ES-I3 (cell line): ENCODE measurements at regions not wholly inside any gene's neighbourhood (a gene's known extent, or its start where the extent isn't known, plus 50 kb on each side); places are given as distances from the start of the nearest gene placed in this dataset.

Source experiments
- H3K36me3 ChIP-seq: 2 replicates; pipeline ENCODE4 v1.6.1; 2013; ENCODE audit warnings: mild to moderate bottlenecking, low read length, control low read depth, moderate library complexity; ENCODE audit not compliant: insufficient read depth
- H3K4me1 ChIP-seq: 2 replicates; pipeline ENCODE4 v1.6.1; 2013; ENCODE audit warnings: mild to moderate bottlenecking, control low read depth, low read length; ENCODE audit not compliant: insufficient read depth
- H3K9ac ChIP-seq: 2 replicates; pipeline ENCODE4 v1.6.1; 2013; ENCODE audit warnings: low read depth, mild to moderate bottlenecking, low read length, moderate library complexity
- H3K9me3 ChIP-seq: 2 replicates; pipeline ENCODE4 v1.6.1; 2013; ENCODE audit warnings: mild to moderate bottlenecking, low read length, moderate library complexity; ENCODE audit not compliant: control insufficient read depth, insufficient read depth

GRCh38 chr14:101462726-101463565 lies 98.3 kb upstream of the DIO3 start:
- no peak overlapping the region for H3K9ac ChIP-seq
- no peaks in the 10 kb centered on the region for H3K36me3 ChIP-seq
- H3K4me1 ChIP-seq, result no peaks in the 10 kb centered on the region
- H3K9me3 ChIP-seq, result no peaks in the 10 kb centered on the region

- no peaks in the 10 kb centered on the region for H3K36me3 ChIP-seq
- no peak overlapping the region for H3K9ac ChIP-seq
- no peaks in the 10 kb centered on the region for H3K9me3 ChIP-seq
- H3K4me1 ChIP-seq, result no peaks in the 10 kb centered on the region
These were observed 97.6 kb upstream of the DIO3 start for GRCh38 chr14:101463566-101464171.

- Histone ChIP-seq H3K36me3 (no peaks in the 10 kb centered on the region), H3K4me1 (no peaks in the 10 kb centered on the region), H3K9me3 (peaks cover 4% of the 10 kb centered on the region; the same call in 1 of the 2 replicates), H3K9ac (no peak overlapping the region)
These were observed 96.8 kb upstream of the DIO3 start for GRCh38 chr14:101464310-101464983.

- no peaks in the 10 kb centered on the region for H3K4me1 ChIP-seq
- H3K9me3 ChIP-seq, result peaks cover 4% of the 10 kb centered on the region; the same call in 1 of the 2 replicates
- H3K9ac ChIP-seq, result no peak overlapping the region
- no peaks in the 10 kb centered on the region for H3K36me3 ChIP-seq
These were observed 96.1 kb upstream of the DIO3 start for GRCh38 chr14:101464984-101465794.

DNA sequence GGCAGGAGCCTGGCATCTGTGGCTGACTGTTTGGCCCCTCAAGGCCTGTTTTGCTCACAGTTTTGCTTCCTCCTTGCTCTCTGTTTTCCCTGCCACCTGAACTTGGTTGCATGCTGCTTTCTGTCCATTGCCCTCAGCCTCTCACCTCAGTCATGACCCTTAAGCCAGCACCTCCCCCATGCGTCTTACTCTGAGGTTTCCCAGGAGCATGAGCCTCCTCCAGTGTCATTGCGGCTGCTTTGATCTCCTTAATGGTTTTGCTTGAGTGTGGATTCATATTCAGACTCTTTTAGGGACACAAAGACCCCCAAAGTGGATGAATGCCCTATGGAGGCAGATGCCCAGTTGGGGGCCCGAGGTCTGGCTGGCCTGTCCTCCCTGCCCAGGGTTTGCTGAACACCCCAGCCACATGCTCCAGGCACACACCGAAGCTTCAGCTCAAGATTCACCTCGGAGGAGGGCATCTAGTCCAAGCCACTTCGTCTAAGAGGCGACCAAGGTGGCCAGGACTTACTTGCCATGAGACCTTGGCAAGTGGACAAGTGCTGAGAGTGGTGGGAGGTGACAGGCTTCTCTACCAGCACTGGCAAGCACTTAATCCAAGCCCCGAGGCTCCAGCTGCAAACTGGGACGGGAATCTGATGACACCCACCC lies 95.4 kb upstream of the DIO3 start:
- H3K4me1 ChIP-seq, result no peaks in the 10 kb centered on the region
- no peak overlapping the region for H3K9ac ChIP-seq
- no peaks in the 10 kb centered on the region for H3K36me3 ChIP-seq
- peaks cover 4% of the 10 kb centered on the region; the same call in 1 of the 2 replicates for H3K9me3 ChIP-seq

- H3K36me3 ChIP-seq, result no peaks in the 10 kb centered on the region
- peaks cover 4% of the 10 kb centered on the region; the same call in 1 of the 2 replicates for H3K9me3 ChIP-seq
- H3K4me1 ChIP-seq, result no peaks in the 10 kb centered on the region
- H3K9ac ChIP-seq, result no peak overlapping the region
These were observed 94.7 kb upstream of the DIO3 start for GRCh38 chr14:101466456-101467180.

DNA sequence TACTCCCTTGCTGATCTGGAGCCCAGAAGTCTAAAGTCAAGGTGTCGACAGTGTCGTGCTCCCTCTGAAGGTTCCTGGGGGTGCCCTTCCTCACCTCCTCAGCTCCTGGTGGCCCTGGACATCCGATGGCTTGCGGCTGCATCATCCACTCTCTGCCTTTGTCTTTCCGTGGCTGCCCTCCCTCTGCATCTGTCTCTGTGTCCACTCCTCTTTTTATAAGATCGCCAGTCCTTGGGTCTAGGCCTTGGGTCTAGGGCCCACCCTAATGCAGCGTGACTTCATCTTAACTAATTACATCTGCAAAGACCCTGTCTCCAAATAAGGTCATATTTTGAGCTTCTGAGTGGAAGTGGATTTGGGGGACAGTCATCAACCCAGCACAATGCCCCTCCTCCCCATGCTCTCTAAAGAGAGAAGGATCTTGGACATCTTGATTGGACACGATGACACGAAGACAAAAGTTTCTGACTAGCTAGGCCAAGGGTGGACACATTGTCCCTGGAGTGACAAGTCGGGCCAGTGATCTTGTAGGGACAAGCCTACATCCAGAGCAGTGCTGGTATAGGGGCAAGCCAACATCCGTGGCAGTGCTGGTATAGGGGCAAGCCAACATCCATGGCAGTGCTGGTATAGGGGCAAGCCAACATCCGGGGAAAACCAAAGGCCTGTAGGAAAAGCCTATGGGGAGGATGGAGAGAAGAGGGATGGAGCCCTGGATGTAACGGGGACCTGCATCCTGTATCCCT lies 93.9 kb upstream of the DIO3 start:
- no peaks in the 10 kb centered on the region for H3K36me3 ChIP-seq

DNA sequence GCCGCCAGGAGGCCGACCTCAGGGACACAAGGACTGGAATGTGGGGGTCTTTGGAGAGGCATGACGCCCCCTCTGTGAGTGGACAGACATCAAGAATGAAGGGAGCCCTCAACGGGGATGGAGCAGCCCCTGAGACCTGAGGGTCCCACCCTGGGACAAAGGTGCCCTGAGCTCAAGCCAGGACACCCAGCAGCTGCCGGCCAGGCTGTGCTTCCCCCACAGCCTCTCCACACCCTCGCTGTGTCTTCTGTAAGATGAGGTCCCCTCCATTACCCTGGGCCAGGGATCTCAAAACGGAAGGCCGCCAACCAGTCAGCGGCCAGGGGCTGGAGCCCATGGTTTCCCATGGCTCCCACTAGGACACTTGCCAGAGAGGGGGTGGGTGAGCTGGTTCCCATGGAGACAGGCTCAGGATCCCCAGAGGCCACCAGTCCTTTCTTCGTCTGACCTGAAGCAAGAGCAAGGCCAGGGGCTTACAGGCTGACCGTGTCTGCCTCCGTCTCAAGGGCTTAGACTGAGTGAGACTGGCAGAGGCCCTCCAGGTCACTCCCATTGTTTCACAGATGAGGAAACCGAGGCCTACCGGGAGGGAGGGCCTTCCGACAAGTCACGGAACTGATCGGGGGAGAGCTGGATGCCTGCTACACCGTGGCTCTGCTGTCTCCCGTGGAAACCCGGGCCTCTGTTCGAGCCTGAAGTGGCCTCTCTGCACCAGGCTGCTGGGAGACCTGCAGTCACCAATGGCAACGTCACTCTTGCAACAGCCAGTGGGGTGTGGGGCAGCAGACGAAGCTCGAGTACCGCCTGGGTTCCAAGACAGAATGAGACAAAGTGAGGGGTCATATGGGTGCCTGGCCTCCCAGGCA lies 91.7 kb upstream of the DIO3 start:
- Histone ChIP-seq H3K4me1 (no peaks in the 10 kb centered on the region), H3K9me3 (peaks cover 4% of the 10 kb centered on the region; the same call in 1 of the 2 replicates), H3K9ac (no peak overlapping the region), H3K36me3 (no peaks in the 10 kb centered on the region)

More for the DNA sequence above, 93.9 kb upstream of the DIO3 start:
- no peaks in the 10 kb centered on the region for H3K4me1 ChIP-seq
- no peak overlapping the region for H3K9ac ChIP-seq
- H3K9me3 ChIP-seq, result peaks cover 4% of the 10 kb centered on the region; the same call in 1 of the 2 replicates

DNA sequence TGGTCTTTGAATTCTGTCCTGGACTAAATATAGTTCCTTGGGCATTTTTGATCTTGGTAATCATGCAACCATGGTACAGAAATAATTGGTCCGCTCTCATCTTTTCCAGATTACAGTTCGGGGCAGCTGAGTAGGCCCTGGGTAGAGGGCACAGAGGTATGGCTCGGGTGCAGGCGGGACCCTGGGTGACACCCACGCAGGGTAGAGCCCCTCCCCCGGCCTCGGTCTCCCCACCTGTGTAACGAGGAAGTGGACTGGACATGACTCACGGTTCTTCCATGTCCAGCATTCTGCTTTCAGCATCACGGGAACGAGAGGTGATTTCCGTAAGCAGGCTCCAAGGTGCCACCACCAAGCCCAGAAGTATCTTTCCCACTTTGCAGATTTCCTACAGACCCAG lies 91.0 kb upstream of the DIO3 start:
- no peak overlapping the region for H3K9ac ChIP-seq
- H3K4me1 ChIP-seq, result no peaks in the 10 kb centered on the region
- peaks cover 4% of the 10 kb centered on the region; the same call in 1 of the 2 replicates for H3K9me3 ChIP-seq
- no peaks in the 10 kb centered on the region for H3K36me3 ChIP-seq

- Histone ChIP-seq H3K4me1 (no peaks in the 10 kb centered on the region; the same call in 1 of the 2 replicates), H3K36me3 (no peaks in the 10 kb centered on the region), H3K9me3 (peaks cover 4% of the 10 kb centered on the region; the same call in 1 of the 2 replicates), H3K9ac (no peak overlapping the region)
These were observed 89.4 kb upstream of the DIO3 start for GRCh38 chr14:101471723-101472517.

DNA sequence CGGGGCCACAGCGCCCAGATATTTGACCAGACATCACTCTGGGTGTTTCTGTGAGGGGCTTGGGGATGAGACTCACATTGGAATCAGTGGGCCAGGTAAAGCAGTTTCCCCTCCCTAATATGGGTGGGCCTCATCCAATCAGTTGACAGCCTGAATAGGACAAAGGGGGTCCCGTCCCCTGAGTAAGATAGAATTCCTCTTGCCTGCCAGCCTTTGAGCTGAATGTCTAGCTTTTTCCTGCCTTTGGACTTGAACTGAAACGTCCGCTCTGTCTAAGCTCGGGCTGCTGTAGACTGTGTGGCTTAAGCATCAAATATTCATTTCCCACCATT lies 88.8 kb upstream of the DIO3 start:
- H3K9me3 ChIP-seq, result peaks cover 4% of the 10 kb centered on the region; the same call in 1 of the 2 replicates
- peaks cover 4% of the 10 kb centered on the region for H3K4me1 ChIP-seq
- H3K36me3 ChIP-seq, result no peaks in the 10 kb centered on the region
- no peak overlapping the region for H3K9ac ChIP-seq
